LHCN-M2 (cell line): ENCODE measurements at regions not wholly inside any gene's neighbourhood (a gene's known extent, or its start where the extent isn't known, plus 50 kb on each side); places are given as distances from the start of the nearest gene placed in this dataset.

Source experiments
- DNase-seq: peaks from one replicate; pipeline ENCODE4 v3.0.0-alpha.2; 2012; ENCODE audit warnings: low read depth

- DNase-seq, result peak; percentile 100
Measured at GRCh38 chr6:117167520-117168271, 97.7 kb upstream of the VGLL2 start.

GRCh38 chr6:117168296-117169063, 96.9 kb upstream of the VGLL2 start:
- peak; percentile 57 for DNase-seq

- DNase-seq, result peak; percentile 41
Measured at GRCh38 chr6:117169064-117169665, 96.2 kb upstream of the VGLL2 start.

- peak; percentile 72 for DNase-seq
Measured at GRCh38 chr6:117169781-117170281, 95.5 kb upstream of the VGLL2 start.

GRCh38 chr6:117174835-117175360, 90.5 kb upstream of the VGLL2 start:
- DNase-seq, result peak; percentile 78

GRCh38 chr6:117188627-117189201, 76.6 kb upstream of the VGLL2 start:
- peak; percentile 31 for DNase-seq

GRCh38 chr6:117191009-117191408, 74.3 kb upstream of the VGLL2 start:
- DNase-seq, result no peak

GRCh38 chr6:117191448-117191847, 73.9 kb upstream of the VGLL2 start:
- DNase-seq, result no peak

- no peak for DNase-seq
Measured at GRCh38 chr6:117194271-117194670, 71.1 kb upstream of the VGLL2 start.

- peak; percentile 22 for DNase-seq
Measured at GRCh38 chr6:117194978-117195377, 70.4 kb upstream of the VGLL2 start.

- no peak for DNase-seq
Measured at GRCh38 chr6:117195728-117196127, 69.6 kb upstream of the VGLL2 start.

GRCh38 chr6:117200067-117200466, 65.3 kb upstream of the VGLL2 start:
- no peak for DNase-seq

- DNase-seq, result no peak
Measured at GRCh38 chr6:117204903-117205302, 60.5 kb upstream of the VGLL2 start.

- no peak for DNase-seq
Measured at GRCh38 chr6:117205876-117206275, 59.5 kb upstream of the VGLL2 start.

- DNase-seq, result no peak
Measured at GRCh38 chr6:117206522-117206921, 58.8 kb upstream of the VGLL2 start.

- peak; percentile 84 for DNase-seq
Measured at GRCh38 chr6:117206944-117207687, 58.2 kb upstream of the VGLL2 start.

GRCh38 chr6:117210279-117210678, 55.1 kb upstream of the VGLL2 start:
- no peak for DNase-seq

- DNase-seq, result no peak
Measured at GRCh38 chr6:117215353-117216090, 49.8 kb upstream of the VGLL2 start.
